Cardiac fibroblast (primary cell): ENCODE measurements at regions not wholly inside any gene's neighbourhood (a gene's known extent, or its start where the extent isn't known, plus 50 kb on each side); places are given as distances from the start of the nearest gene placed in this dataset.

Experiments
- DNase-seq, 2 donors: peaks; one replicate each; pipeline versions ENCODE4 v3.0.0 to v3.0.0-alpha.2; 2010; ENCODE audit warnings: low read depth in 2 of 2
- H3K4me3 ChIP-seq, 2 donors: replicated peaks in 1 of 2; 1 replicate in 1 of 2; 2 replicates in 1 of 2; pipeline ENCODE4 v1.5.1; 2011; ENCODE audit warnings: low read depth in 2 of 2, low read length in 2 of 2, mild to moderate bottlenecking in 2 of 2, moderate library complexity in 1 of 2
- TF ChIP-seq, protein P1 (sequence below): IDR thresholded peaks from one replicate; pipeline ENCODE4 v1.5.1; 2011; ENCODE audit warnings: low read depth, mild to moderate bottlenecking, low read length, inconsistent platforms

DNA sequence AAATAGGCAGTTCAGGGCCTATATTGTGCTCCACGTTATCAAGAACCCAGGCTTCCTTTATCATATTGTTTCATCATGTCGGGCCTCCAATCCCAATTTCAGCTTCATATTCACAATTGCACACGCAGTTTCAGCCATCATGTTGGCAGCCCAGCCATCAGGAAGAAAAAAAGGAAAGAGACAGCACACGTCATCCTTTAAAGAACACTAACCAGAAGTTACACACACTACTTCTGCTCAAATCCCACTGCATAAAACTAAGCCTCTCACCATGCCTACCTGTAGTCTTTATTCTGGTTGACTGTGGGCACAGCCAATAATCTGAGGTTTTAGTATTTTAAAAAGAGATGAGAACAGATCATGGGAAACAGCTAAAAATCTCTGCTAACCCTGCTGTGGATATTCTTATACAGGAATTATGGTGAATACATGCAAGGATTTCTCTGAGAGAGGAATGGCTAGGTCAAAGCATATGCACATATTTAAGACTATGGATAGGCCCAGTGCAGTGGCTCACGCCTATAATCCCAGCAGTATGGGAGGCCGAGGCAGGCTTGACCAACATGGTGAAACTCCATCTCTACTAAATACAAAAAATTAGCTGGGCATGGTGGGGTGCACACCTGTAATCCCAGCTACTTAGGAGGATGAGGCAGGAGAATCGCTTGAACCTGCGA, 534.4 kb downstream of the ETV1 start:
- TF ChIP-seq, protein P1, sequence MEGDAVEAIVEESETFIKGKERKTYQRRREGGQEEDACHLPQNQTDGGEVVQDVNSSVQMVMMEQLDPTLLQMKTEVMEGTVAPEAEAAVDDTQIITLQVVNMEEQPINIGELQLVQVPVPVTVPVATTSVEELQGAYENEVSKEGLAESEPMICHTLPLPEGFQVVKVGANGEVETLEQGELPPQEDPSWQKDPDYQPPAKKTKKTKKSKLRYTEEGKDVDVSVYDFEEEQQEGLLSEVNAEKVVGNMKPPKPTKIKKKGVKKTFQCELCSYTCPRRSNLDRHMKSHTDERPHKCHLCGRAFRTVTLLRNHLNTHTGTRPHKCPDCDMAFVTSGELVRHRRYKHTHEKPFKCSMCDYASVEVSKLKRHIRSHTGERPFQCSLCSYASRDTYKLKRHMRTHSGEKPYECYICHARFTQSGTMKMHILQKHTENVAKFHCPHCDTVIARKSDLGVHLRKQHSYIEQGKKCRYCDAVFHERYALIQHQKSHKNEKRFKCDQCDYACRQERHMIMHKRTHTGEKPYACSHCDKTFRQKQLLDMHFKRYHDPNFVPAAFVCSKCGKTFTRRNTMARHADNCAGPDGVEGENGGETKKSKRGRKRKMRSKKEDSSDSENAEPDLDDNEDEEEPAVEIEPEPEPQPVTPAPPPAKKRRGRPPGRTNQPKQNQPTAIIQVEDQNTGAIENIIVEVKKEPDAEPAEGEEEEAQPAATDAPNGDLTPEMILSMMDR, result no peak
- no peak for DNase-seq

DNA sequence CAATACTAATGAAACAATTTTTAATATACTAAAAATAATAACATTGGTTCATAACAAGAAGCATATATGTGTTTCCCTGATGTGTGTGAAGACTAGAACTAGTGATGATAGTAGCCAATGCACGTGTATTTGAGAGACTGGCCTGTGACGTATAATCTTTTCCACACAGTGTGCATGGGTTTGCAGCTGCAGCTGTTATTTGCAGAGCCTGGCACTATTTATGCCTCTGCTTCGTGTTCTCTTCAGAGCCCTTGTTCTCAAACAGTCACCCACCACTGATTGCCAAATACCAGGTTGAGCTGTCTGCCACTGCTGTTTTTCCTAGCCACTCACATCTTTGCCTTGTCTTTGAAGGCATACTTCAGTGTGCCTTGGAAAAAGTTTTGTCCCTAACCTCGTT, 531.7 kb downstream of the ETV1 start:
- TF ChIP-seq, protein P1, result no peak
- H3K4me3 ChIP-seq, result no peak overlapping the region
- DNase-seq, result no peak

More for the DNA sequence above, 534.4 kb downstream of the ETV1 start:
- H3K4me3 ChIP-seq, result no peak overlapping the region

DNA sequence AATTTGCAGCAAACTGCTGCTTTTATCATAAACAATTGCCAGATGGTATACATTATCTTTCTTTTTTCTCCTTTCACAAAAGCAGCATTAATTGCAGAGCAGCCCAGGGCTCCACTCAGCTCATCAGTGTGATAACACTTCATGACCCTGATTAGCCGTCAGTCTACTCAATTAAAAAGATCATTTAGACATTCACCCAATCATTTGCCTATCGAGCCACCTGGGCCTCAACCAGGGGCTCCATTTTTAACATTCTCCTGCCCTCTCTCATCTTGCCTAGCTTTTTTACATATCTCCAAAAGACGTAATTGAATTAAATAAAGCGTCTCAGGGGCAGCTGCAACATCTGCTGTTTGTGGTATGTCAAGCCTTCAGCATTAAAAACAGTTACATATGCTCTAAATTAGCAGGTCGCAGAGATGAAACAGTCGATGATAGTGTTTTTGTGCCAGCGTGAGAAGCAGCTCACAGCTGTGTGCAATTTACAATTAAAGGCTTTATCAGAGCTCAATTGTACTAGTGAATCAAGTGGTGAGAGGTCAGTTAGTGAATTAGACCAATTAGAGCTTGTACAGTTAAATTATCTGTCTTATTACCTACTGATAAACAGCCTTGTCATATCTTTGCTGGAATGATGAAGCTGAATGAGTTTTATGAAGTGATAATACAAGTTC, 522.5 kb downstream of the ETV1 start:
- TF ChIP-seq, protein P1, result no peak
- DNase-seq, result no peak
- no peak overlapping the region for H3K4me3 ChIP-seq

DNA sequence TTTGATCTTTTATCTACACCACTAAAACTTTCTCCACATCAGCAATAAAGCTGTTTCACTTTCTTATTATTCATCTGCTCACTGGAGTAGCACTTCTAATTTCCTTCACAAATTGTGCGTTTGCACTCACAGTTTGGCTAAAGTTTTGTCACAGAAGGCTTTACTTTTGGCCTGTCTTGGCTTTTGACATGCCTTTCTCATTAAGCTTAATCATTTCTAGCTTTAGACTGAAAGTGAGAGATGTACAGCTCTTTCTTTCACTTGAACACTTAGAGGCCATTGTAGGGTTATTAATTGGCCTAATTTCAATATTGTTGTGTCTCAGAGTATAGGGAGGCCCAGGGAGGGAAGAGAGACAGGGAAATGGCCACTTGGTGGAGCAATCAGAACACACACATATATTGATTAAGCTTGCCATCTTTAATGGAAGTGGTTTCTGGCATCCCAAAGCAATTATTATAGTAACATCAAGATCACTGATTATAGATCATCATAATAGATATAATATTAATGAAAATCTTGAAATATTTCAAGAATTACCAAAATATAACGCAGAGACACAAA, 512.5 kb downstream of the ETV1 start:
- H3K4me3 ChIP-seq, result no peak overlapping the region
- DNase-seq, result peak in 1 of 2 donors; percentile 14
- TF ChIP-seq, protein P1, result peak; percentile 14

DNA sequence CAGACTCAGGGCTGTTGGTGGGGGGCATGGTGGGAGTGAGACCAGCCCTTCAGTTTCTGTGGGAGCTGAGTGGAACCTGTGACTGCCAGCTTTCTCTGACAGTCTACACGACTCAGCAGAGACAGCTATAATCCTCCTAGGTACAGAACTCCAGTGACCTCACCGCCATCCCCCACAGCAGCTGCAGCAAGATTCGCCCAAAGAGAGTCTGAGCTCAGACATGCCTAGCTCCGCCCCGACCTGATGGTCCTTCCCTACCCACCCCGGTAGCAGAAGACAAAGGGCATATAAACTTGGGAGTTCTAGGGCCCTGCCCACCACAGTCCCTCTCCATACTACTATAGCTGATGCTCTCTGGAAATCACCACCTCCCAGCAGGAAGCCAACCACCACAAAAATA, 500.1 kb downstream of the ETV1 start:
- no peak for DNase-seq
- no peak overlapping the region for H3K4me3 ChIP-seq
- TF ChIP-seq, protein P1, result no peak

DNA sequence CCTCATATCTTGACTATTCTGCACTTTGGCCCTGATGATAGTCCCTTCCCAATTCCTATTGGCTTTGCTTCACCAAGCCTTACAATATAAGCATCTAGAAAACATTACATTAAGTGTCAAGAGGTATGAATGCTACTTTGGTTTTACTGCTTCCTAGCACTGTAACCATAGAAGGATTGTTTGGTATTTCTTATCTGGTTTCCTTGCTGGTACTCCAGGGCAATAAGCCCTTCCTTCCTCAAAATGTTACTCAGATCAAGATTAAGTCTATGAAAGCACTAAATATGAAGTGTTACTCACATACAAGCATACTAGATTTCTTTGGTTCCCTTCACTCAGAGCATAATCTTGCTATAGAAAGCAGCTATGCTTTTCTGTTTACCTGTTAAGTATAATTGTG, 492.5 kb downstream of the ETV1 start:
- no peak overlapping the region for H3K4me3 ChIP-seq
- TF ChIP-seq, protein P1, result no peak
- peak; percentile 5 for DNase-seq
